Large intestine (tissue), 3 donors: ENCODE measurements at regions not wholly inside any gene's neighbourhood (a gene's known extent, or its start where the extent isn't known, plus 50 kb on each side); places are given as distances from the start of the nearest gene placed in this dataset.

Source experiments
- DNase-seq, 2 donors: peaks; one replicate each; pipeline versions ENCODE4 v3.0.0 to v3.0.0-alpha.2; 2013
- H3K27ac ChIP-seq: one replicate; pipeline ENCODE4 v1.5.1; 2013; ENCODE audit warnings: low read length
- H3K27me3 ChIP-seq: 2 replicates; pipeline ENCODE4 v1.6.1; 2013; ENCODE audit warnings: low read length; ENCODE audit not compliant: control insufficient read depth, insufficient read depth
- H3K36me3 ChIP-seq: 2 replicates; pipeline ENCODE4 v1.6.1; 2013; ENCODE audit warnings: low read length; ENCODE audit not compliant: control insufficient read depth, insufficient read depth
- H3K4me1 ChIP-seq: one replicate; pipeline ENCODE4 v1.6.1; 2013; ENCODE audit warnings: low read length; ENCODE audit not compliant: control insufficient read depth, insufficient read depth
- H3K4me3 ChIP-seq: one replicate; pipeline ENCODE4 v1.5.1; 2013; ENCODE audit warnings: low read length
- H3K9me3 ChIP-seq: one replicate; pipeline ENCODE4 v1.6.1; 2013; ENCODE audit warnings: mild to moderate bottlenecking, low read depth, low read length, moderate library complexity; ENCODE audit not compliant: control insufficient read depth
- WGBS: methylation state at CpG from one replicate; pipeline ENCODE4 v1.1.5; 2013; ENCODE audit warnings: low lambda C conversion rate; ENCODE audit not compliant: insufficient coverage; 5-methylcytosine and 5-hydroxymethylcytosine counted together

DNA sequence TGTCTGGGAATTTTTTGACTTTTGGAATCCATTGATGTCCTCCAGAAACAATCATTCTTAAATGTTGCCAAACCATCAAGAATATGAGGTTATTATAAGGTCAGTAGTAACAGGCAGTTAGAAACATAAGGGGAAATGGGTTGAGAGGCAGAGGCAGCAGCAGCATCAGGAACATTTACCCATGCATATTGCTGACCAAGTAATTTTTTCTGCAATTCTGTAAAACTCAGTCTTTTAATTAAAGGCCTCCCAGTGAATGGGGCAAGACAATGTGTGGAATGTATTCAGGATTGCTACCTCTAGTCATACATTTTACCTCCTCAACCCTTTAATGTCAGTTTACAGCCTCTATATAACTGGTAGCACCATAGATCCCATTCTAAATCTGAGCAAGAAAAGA lies 66.5 kb upstream of the SKAP2 start:
- no peaks in the 10 kb centered on the region for H3K27me3 ChIP-seq
- H3K9me3 ChIP-seq, result no peaks in the 10 kb centered on the region
- no peaks in the 10 kb centered on the region for H3K36me3 ChIP-seq
- no peak overlapping the region for H3K27ac ChIP-seq
- no peak for DNase-seq
- no peak overlapping the region for H3K4me3 ChIP-seq
- peaks cover 4% of the 10 kb centered on the region for H3K4me1 ChIP-seq

DNA sequence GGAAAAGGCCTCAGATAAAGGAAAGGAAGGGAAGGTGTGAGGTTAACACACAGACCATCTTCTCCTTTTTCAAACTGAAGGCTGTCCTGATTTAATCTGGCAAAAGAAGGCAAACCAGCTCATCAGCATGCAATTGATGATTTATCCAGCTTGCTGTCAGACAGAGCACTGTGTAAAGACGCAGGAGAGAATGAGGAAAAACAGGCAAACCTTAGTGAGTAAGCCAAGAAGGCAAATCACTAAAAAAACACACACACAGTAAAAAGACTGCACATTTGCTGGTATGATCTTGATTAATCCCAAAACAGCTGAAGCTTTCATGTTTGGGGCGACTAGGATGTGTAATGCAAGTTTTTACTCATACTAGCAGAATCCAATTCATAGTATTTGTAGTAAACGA lies 65.8 kb upstream of the SKAP2 start:
- DNase-seq, result no peak
- H3K9me3 ChIP-seq, result no peaks in the 10 kb centered on the region
- H3K27ac ChIP-seq, result no peak overlapping the region
- no peaks in the 10 kb centered on the region for H3K36me3 ChIP-seq
- no peaks in the 10 kb centered on the region for H3K27me3 ChIP-seq
- peaks cover 4% of the 10 kb centered on the region for H3K4me1 ChIP-seq
- no peak overlapping the region for H3K4me3 ChIP-seq
- 67% methylated on average over 1 of the region's 3 CpGs for WGBS

DNA sequence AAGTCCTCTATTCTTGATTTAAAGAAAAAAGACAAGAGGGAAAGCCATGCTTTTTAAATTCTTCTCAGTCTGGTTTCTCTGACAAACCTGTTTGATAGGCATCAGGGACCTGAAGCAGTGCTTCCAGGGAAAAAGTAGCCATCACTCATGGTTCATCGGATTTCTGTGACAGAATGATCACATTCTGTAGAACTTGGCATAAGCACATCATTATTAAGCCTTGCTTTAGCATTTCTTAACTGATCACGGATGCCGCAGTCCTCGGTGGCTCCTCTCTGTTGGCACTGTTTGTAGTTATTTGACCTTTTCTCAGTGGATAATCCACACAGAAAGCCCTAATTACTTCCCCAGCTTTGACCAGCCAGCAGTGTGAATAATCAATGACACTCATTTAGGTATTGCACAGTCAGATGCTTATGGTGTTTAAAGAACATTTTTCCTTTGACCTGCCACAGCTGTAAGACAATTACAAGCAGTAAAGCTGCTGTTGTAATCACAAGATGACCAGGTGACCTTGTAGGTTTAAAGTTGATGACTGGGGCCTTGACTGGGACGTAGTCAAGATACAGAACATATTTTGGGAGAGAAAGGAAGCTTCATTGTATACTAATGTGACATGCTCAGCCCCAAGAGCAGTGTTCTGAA lies 64.4 kb upstream of the SKAP2 start:
- no peaks in the 10 kb centered on the region for H3K9me3 ChIP-seq
- WGBS, result no CpG with 5 or more reads among the region's 5 CpGs
- DNase-seq, result peak; percentile 45 to 74
- no peaks in the 10 kb centered on the region for H3K36me3 ChIP-seq
- H3K4me1 ChIP-seq, result peaks cover 4% of the 10 kb centered on the region
- H3K27me3 ChIP-seq, result no peaks in the 10 kb centered on the region
- no peak overlapping the region for H3K4me3 ChIP-seq
- H3K27ac ChIP-seq, result no peak overlapping the region

DNA sequence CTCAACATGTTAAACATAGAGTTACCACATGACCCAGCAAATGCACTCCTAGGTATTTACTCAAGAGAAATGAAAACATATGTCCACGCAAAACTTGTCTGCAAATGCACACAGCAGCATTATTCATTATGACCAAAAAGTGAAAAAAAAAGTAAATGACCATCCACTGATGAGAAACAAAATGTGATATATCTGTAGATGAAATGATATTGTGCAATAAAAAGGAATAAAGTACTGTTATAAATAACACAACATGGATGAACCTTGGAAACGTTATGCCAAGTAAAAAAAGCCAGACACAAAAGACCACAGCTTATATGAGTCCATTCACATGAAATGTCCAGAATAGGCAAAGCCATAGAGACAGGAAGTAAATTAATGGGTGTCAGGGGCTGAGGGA lies 61.4 kb upstream of the SKAP2 start:
- DNase-seq, result no peak
- WGBS, result 82% methylated on average over 2 of the region's 2 CpGs
- Histone ChIP-seq H3K36me3 (no peaks in the 10 kb centered on the region), H3K27me3 (no peaks in the 10 kb centered on the region), H3K9me3 (no peaks in the 10 kb centered on the region), H3K4me1 (peaks cover 4% of the 10 kb centered on the region), H3K4me3 (no peak overlapping the region), H3K27ac (no peak overlapping the region)

DNA sequence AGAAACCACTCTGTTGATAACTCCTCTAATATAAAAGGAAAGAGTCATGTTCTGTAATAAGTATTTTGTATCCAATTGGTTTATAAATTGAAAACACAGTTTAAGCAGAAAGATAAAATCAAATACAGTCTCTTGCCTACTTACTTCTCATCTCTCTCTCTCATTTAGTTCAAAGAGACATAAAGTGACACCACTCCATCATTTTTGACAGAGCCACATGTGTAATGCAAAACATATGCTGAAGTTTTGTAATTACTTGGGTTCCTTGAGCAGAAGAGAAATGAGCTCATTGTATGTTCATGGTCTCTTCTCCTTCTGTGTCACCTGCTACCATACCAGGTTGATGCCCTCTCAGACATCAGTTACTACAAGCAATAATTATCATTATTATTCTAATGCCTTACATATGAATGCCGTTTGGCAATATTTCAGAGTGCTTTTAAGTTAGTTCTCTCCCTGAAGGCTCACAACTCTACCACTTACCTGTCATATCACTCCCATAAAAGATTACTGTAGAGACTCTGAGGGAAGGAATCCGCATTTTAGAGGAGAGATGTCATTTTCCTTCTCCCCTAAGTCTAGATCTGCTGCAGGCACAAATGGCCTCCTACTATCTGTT lies 59.9 kb upstream of the SKAP2 start:
- no peak for DNase-seq
- no peaks in the 10 kb centered on the region for H3K27me3 ChIP-seq
- no peaks in the 10 kb centered on the region for H3K9me3 ChIP-seq
- peaks cover 4% of the 10 kb centered on the region for H3K4me1 ChIP-seq
- no peak overlapping the region for H3K4me3 ChIP-seq
- H3K36me3 ChIP-seq, result no peaks in the 10 kb centered on the region
- no peak overlapping the region for H3K27ac ChIP-seq
- WGBS, result no CpG with 5 or more reads among the region's 2 CpGs

DNA sequence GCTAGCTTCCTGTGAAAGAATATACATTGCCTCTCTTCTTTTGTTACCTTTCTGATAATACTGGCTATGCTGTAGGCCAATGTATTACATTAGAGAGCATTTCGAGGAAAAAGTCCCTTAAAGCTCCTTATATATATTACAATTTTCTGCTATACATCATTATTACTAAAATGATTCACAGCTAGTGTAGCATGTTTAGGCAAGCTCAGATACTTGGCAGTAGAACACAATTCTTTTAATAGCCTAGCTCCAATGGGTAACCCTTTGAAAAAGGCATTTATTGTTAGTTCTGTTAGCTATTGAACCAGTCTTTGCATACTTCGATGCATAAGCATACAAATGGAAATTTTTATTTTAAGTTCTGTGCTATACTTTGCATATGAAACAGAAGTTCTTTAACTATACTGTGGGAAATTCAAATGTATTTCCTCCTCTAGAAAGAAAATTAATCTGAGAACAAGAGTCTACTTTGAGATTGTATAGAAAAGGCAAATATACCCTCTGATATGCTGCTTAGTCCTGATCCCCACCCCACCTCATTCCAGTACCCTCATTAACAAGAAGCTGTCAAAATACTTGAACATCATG lies 55.6 kb upstream of the SKAP2 start:
- Histone ChIP-seq H3K4me3 (no peak overlapping the region), H3K27ac (no peak overlapping the region), H3K27me3 (no peaks in the 10 kb centered on the region), H3K4me1 (no peaks in the 10 kb centered on the region), H3K9me3 (no peaks in the 10 kb centered on the region), H3K36me3 (no peaks in the 10 kb centered on the region)
- no peak for DNase-seq
- no CpG with 5 or more reads among the region's 2 CpGs for WGBS

DNA sequence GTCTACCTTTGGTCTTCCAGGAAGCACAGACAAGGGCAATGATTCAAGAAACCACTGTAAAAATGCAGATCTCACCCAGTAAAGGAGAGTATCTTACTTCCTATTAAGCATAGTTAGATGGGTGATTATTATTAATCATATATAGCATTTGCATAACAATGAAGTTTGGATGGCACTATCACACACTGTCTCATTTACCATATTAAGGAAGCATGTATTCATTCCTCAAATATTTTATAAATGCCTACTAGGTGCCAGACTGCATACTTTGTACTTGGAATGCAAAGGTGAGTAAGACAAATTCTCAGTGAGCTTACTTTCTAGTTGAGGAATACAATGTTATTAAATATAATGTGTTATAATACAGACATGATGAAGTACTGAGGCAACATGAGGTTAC lies 53.9 kb upstream of the SKAP2 start:
- Histone ChIP-seq H3K9me3 (no peaks in the 10 kb centered on the region), H3K4me3 (no peak overlapping the region), H3K27ac (no peak overlapping the region), H3K4me1 (no peaks in the 10 kb centered on the region), H3K27me3 (no peaks in the 10 kb centered on the region), H3K36me3 (no peaks in the 10 kb centered on the region)
- DNase-seq, result no peak

DNA sequence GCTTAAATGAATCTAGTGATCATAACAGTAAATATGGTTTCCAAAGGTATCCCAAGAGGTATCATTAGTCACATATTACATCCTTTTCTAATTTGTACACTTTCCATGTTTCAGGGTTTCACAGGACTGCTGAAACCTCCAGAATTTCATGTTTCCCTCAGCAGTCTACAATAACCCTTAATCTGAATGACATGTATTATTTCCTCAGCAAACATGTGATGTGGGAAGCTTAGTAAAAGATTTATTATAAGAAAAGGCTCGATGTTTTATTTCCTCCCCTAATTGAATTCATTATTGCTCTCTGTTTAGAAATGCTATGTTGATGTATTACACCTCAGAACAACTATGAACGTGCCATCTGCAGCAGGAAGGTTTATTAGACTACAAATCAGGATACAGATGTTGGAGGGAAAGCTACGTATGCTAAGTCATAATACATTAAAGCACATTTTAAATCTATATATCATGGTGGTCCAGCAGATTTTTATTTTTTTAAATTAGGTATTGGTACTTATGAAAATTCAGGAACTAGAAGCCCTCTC lies 52.5 kb upstream of the SKAP2 start:
- no peak overlapping the region for H3K4me3 ChIP-seq
- H3K27ac ChIP-seq, result no peak overlapping the region
- no peaks in the 10 kb centered on the region for H3K27me3 ChIP-seq
- DNase-seq, result no peak
- no peaks in the 10 kb centered on the region for H3K9me3 ChIP-seq
- no peaks in the 10 kb centered on the region for H3K4me1 ChIP-seq
- WGBS, result 83% methylated on average over 2 of the region's 3 CpGs
- H3K36me3 ChIP-seq, result no peaks in the 10 kb centered on the region

DNA sequence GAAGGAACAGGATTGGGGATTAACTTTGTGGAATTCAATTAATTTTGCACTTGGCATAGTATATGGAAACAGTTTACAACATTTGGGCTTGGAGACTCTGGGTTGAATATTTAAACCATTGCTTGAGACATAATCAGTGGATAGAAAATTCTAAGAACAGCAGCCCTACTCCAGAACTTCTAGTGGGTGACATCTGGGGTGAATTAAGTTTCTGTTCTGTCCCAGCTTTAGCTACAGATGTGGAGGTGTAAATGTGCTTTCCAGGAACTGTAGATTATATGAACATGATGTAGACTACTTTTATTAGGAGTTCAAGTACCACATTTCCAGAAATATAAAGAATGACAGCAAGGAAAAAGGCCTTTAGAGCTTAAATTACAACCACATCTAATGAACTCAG lies 51.9 kb upstream of the SKAP2 start:
- Histone ChIP-seq H3K27ac (no peak overlapping the region), H3K4me3 (no peak overlapping the region), H3K4me1 (no peaks in the 10 kb centered on the region), H3K9me3 (no peaks in the 10 kb centered on the region), H3K36me3 (no peaks in the 10 kb centered on the region), H3K27me3 (no peaks in the 10 kb centered on the region)
- no peak for DNase-seq
